Astrocyte of the hippocampus (primary cell): ENCODE measurements at regions not wholly inside any gene's neighbourhood (a gene's known extent, or its start where the extent isn't known, plus 50 kb on each side); places are given as distances from the start of the nearest gene placed in this dataset.
"Not testable (repeated sequence)": the region's sequence is repeated elsewhere in the genome, so short reads cannot be mapped to it uniquely, and the experiment has no call there.

Source experiments
- DNase-seq: peaks from one replicate; pipeline ENCODE4 v3.0.0; 2011; ENCODE audit warnings: low read depth, low spot score

DNA sequence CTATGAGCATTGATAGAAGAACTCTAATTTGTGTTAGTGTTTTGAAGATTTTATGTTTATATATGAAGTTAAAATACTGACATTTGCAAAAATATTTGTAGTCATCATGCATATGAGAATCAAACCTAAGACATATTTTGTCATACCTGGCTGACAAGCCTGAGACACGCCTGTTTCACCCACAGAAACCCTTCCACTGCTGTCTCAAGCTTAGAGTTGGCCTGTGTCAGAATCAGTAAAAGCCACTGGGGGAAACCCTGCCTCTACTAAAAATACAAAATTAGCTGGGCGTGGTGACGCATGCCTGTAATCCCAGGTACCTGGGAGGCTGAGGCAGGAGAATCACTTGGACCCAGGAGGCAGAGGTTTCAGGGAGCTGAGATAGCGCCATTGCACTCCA, 218.0 kb upstream of the C1QTNF3 start:
- not testable (repeated sequence) for DNase-seq

DNA sequence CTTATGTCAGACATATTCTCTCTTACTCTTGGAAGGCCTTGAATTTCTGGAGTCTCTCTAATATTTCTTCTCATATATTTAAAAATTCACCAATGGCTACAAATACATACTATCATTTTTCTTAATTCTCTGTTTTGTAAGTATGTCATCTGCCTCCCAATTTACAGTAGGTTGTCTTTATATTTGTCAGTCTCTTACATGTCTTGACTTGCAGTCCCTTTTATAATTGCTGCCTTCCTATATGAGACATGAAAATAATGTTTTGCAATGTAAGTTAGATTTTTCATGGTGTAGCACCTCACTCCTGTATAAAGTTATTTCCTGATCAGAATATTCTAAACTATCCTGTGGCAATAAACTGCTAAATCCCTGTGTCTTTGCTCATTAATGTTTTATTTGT, 223.1 kb upstream of the C1QTNF3 start:
- not testable (repeated sequence) for DNase-seq

GRCh38 chr5:34296759-34297158, 253.7 kb upstream of the C1QTNF3 start:
- not testable (repeated sequence) for DNase-seq

DNA sequence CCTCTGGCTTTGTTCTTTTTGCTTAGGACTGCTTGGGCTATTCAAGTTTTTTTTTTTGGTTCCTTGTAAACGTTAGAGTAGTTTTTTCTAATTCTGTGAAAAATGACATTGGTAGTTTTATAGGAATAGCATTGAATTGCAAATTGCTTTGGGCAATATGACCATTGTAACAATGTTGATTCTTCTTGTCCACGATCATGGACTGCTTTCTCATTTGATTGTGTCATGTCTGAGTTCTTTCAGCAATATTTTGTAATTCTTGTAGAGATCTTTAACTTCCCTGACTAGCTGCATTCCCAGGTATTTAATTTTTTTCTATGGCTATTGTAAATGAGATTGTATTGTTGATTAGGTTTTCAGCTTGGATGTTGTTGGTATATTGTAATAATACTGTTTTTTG, 286.2 kb upstream of the C1QTNF3 start:
- DNase-seq, result not testable (repeated sequence)

DNA sequence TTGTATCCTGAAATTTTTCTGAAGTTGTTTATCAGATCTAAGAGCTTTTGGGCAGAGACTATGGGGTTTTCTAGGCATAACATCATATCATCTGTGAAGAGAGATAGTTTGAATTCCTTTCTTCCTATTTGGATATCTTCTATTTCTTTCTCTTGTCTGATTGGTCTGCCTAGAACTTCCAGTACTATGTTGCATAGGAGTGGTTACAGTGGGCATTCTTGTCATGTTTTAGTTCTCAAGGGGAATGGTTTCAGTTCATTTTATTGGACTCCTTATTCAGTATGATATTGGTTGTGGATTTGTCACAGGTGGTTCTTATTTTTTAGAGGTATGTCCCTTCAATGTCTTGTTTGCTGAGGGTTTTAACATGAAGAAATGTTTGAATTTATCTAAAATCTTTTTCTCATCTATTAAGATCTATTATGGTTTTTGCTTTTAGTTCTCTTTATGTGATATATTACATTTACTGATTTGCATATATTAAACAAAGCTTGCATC, 286.6 kb upstream of the C1QTNF3 start:
- DNase-seq, result peak; percentile 1

DNA sequence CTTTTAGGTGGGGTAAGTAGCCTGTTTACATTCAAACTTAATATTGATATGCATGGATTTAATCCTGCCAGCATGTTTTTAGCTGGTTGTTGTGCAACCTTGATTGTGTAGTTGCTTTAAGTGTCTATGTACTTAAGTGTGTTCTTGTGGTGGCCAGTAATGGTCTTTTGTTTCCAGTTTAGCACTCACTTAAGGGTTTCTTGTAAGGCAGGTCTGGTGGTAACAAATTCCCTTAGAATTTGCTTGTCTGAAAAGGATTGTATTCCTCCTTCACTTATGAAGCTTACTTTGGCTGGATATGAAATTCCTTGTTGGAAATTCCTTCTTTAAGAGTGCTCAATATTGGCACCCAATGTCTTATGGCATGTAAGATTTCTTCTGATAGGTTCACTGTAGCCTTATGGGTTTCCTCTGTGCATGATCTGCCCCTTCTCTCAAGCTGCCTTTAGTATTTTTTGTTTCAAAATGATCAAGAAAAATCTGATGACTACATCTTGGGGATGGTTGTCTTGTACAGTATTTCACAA, 289.0 kb upstream of the C1QTNF3 start:
- not testable (repeated sequence) for DNase-seq

GRCh38 chr5:34339408-34340001, 296.5 kb upstream of the C1QTNF3 start:
- not testable (repeated sequence) for DNase-seq

- not testable (repeated sequence) for DNase-seq
Observed at GRCh38 chr5:34354440-34354839, 301.7 kb upstream of the RAI14 start.

DNA sequence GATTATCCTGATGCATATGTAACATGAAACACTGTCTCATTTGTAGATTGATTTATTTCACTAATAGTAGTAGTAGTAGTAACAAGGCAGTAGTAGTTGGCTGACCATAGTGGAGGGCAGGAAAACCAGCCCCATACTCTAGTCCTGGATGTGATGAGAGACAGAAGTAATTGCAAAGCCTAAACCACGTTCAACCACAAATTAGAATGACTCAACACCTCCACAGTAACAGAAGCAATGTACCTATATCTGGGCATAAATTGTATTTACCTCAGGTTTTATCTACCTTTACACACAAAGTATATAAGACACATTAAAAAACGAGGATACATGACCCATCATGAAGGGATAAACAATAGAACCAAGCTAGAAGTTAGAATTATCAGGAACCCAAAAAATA, 284.7 kb upstream of the RAI14 start:
- not testable (repeated sequence) for DNase-seq

GRCh38 chr5:34371817-34372216, 284.3 kb upstream of the RAI14 start:
- not testable (repeated sequence) for DNase-seq

- not testable (repeated sequence) for DNase-seq
Observed at GRCh38 chr5:34372739-34373138, 283.4 kb upstream of the RAI14 start.

DNA sequence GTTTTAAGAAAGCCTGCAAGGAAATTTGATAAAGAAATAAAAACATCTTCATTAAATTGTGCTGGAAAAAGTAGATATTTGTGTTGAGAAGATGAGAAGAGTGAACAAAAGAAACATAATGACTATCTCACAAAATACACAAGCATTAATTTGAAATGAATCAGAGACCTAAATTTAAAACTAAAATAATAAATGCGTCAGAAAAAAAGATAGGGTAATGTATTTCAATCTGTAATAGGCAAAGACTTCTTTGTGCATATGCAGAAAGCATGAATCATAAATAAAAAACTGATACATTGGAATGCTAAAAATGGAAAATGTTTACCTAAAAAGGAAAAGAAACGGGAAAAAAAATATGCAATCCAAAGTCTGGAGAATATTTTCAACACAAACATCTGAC, 278.5 kb upstream of the RAI14 start:
- not testable (repeated sequence) for DNase-seq

DNA sequence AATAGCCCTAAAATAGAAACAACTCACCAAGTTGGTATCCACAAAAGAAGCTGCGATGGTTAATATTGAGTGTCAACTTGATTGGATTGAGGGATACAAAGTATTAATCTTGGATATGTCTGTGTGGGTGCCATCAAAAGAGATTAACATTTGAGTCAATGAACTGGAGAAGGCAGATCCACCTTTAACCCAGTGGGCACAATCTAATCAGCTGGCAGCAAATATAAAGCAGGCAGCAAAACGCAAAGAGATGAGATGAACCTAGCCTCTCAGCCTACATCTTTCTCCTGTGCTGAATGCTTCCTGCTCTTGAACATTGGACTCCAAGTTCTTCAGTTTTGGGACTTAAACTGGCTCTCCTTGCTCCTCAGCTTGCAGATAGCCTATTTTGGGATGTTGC, 277.6 kb upstream of the RAI14 start:
- not testable (repeated sequence) for DNase-seq

GRCh38 chr5:34388754-34389153, 267.4 kb upstream of the RAI14 start:
- DNase-seq, result not testable (repeated sequence)

DNA sequence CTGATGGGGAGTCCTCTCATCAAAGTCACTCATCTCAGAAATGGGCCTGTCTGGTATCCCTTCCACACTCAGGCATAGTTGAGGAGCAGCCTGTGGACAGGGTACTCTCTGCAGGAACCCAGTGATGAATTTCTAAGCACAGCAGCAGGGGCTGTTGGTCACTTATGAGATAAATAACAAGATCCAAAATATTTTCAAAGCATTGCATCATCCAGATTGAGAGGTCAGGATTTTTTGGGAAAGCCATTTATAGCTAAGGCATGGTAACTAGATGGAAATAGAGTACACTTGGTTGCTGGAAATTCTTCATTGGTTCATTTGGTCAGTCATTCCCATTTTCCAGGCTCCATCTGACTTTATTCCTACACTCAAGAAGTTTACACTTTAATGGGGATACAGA, 246.8 kb upstream of the RAI14 start:
- DNase-seq, result no peak

DNA sequence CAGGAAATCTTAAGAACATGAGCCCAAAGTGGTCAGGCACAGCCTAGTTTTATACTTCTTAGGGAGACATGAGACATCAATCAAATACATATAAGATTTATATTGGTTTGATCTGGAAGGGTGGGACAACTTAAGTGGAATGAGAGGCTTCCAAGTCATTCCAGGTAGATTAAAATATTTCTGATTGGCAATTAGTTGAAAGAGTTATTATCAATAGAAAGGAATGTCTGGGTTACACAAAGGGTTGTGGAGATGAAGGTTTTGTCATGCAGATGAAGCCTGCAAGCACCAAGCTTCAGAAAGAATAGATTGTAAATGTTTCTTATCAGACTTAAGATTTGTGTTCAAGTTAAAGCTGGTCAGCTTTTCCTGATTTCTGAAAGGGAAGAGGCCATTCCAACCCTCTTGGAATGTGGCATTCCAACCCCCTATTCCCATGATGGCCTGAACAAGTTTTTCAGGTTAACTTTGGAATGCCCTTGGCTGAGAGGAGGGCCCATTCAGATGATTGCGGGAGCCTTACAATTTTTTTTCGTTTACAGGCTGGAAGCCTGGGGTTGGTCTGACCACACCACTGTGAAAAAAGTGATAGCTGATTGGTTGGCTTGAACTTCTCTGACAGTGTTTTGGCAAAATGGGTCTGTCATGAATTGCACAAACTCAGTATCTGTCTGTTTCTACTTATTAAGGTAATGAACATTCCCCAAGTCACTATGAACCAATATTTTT, 245.6 kb upstream of the RAI14 start:
- peak; percentile 29 for DNase-seq

- no peak for DNase-seq
Observed at GRCh38 chr5:34411470-34412346, 244.4 kb upstream of the RAI14 start.

GRCh38 chr5:34412736-34413135, 243.4 kb upstream of the RAI14 start:
- peak; percentile 22 for DNase-seq

GRCh38 chr5:34415559-34416198, 240.4 kb upstream of the RAI14 start:
- DNase-seq, result no peak

GRCh38 chr5:34416501-34417008, 239.6 kb upstream of the RAI14 start:
- DNase-seq, result no peak

GRCh38 chr5:34420191-34420590, 235.9 kb upstream of the RAI14 start:
- DNase-seq, result not testable (repeated sequence)
